ENCODE measurements at regions not wholly inside any gene's neighbourhood (a gene's known extent, or its start where the extent isn't known, plus 50 kb on each side); places are given as distances from the start of the nearest gene placed in this dataset.

DNA sequence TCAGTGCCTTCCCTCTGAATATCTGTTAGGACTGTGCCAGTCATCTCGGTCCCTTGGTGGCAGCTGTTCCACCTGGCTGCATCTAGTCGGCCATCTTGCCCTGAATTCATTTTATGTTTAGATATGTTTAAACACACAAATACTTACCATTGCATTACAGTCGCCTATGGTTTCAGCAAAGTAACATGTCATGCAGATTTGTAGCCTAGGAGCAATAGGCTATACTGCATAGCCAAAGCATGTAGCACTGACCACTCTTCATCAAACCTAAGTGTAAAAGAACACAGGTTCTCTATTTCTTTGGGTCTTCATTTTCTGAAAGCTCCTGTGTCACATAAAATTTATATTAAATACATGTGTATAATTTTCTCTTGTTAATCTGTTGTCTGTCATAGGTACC, 118.9 kb upstream of the THSD7A start:
- TF ChIP-seq, protein P1, sequence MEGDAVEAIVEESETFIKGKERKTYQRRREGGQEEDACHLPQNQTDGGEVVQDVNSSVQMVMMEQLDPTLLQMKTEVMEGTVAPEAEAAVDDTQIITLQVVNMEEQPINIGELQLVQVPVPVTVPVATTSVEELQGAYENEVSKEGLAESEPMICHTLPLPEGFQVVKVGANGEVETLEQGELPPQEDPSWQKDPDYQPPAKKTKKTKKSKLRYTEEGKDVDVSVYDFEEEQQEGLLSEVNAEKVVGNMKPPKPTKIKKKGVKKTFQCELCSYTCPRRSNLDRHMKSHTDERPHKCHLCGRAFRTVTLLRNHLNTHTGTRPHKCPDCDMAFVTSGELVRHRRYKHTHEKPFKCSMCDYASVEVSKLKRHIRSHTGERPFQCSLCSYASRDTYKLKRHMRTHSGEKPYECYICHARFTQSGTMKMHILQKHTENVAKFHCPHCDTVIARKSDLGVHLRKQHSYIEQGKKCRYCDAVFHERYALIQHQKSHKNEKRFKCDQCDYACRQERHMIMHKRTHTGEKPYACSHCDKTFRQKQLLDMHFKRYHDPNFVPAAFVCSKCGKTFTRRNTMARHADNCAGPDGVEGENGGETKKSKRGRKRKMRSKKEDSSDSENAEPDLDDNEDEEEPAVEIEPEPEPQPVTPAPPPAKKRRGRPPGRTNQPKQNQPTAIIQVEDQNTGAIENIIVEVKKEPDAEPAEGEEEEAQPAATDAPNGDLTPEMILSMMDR (IDR thresholded peaks at IDR 0.05; ENCODE audit: insufficient read depth, low read length): no peak
- TF ChIP-seq, protein P2, sequence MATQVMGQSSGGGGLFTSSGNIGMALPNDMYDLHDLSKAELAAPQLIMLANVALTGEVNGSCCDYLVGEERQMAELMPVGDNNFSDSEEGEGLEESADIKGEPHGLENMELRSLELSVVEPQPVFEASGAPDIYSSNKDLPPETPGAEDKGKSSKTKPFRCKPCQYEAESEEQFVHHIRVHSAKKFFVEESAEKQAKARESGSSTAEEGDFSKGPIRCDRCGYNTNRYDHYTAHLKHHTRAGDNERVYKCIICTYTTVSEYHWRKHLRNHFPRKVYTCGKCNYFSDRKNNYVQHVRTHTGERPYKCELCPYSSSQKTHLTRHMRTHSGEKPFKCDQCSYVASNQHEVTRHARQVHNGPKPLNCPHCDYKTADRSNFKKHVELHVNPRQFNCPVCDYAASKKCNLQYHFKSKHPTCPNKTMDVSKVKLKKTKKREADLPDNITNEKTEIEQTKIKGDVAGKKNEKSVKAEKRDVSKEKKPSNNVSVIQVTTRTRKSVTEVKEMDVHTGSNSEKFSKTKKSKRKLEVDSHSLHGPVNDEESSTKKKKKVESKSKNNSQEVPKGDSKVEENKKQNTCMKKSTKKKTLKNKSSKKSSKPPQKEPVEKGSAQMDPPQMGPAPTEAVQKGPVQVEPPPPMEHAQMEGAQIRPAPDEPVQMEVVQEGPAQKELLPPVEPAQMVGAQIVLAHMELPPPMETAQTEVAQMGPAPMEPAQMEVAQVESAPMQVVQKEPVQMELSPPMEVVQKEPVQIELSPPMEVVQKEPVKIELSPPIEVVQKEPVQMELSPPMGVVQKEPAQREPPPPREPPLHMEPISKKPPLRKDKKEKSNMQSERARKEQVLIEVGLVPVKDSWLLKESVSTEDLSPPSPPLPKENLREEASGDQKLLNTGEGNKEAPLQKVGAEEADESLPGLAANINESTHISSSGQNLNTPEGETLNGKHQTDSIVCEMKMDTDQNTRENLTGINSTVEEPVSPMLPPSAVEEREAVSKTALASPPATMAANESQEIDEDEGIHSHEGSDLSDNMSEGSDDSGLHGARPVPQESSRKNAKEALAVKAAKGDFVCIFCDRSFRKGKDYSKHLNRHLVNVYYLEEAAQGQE (IDR thresholded peaks at IDR 0.05; ENCODE audit: insufficient replicate concordance, low read depth): no peak
- TF ChIP-seq POLR2AphosphoS5 (IDR thresholded peaks at IDR 0.05; ENCODE audit: low read depth): no peak
